ACC112 (cell line): ENCODE measurements at regions not wholly inside any gene's neighbourhood (a gene's known extent, or its start where the extent isn't known, plus 50 kb on each side); places are given as distances from the start of the nearest gene placed in this dataset.

ENCODE experiments used
- H2AFZ ChIP-seq: fragments of 200-600 bp; sonication (generic); one replicate; pipeline ENCODE4 v1.6.0; 2017; ENCODE audit warnings: antibody characterized with exemption, low read length; ENCODE audit not compliant: unreplicated experiment
- H3K27ac ChIP-seq: fragments of 200-600 bp; sonication (generic); 2 replicates; pipeline ENCODE4 v1.5.1; 2014; ENCODE audit warnings: low read depth, mild to moderate bottlenecking, antibody characterized with exemption, low read length, moderate library complexity
- H3K27me3 ChIP-seq: fragments of 200-600 bp; sonication (generic); 2 replicates; pipeline ENCODE4 v1.6.1; 2014; ENCODE audit warnings: mild to moderate bottlenecking, antibody characterized with exemption, low read length, moderate library complexity, mixed read lengths; ENCODE audit not compliant: insufficient read depth
- H3K36me3 ChIP-seq: fragments of 200-600 bp; sonication (generic); 2 replicates; pipeline ENCODE4 v1.6.1; 2016; ENCODE audit warnings: mild to moderate bottlenecking, antibody characterized with exemption, low read length, moderate library complexity, mixed read lengths; ENCODE audit not compliant: insufficient read depth
- H3K4me1 ChIP-seq: fragments of 200-600 bp; sonication (generic); one replicate; pipeline ENCODE4 v1.6.1; 2016; ENCODE audit warnings: low read length, mixed read lengths; ENCODE audit not compliant: insufficient read depth, unreplicated experiment, control insufficient read depth
- H3K4me3 ChIP-seq: fragments of 200-600 bp; sonication (generic); 2 replicates; pipeline ENCODE4 v1.5.1; 2014; ENCODE audit warnings: mild to moderate bottlenecking, low read depth, low read length
- H3K79me2 ChIP-seq: fragments of 200-600 bp; sonication (generic); one replicate; pipeline ENCODE4 v1.6.0; 2016; ENCODE audit warnings: low read length; ENCODE audit not compliant: control insufficient read depth, unreplicated experiment, insufficient read depth

GRCh38 chr3:170705131-170705530 lies 119.3 kb upstream of the SLC7A14 start:
- Histone ChIP-seq H3K4me1 (peaks cover 44% of the 10 kb centered on the region), H3K36me3 (peaks cover 25% of the 10 kb centered on the region), H2AFZ (no peak overlapping the region), H3K79me2 (peaks cover 4% of the 10 kb centered on the region), H3K27ac (no peak overlapping the region), H3K4me3 (no peak overlapping the region), H3K27me3 (no peaks in the 10 kb centered on the region)

DNA sequence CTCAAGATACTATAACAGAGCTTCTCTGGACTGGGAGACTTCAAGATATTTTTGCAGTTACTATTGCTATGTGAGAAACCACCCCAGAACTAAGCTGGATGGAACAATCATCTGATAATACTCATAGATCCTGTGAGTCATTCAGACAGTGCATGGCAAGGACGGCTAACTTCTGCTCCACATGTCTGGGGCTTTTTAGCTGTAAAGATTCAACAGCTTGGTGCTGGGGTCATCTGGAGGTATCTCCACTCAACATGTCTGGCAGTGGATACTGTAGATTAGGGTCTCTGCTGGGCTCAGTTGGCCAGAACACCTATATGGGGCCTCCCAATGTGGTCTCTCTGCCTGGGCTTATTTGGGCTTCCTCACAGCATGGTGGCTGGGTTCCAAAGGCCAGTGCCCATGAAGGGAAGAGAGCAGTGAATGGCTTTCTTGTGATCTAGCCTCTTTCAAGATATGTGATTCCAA lies 117.3 kb upstream of the SLC7A14 start:
- Histone ChIP-seq H3K27me3 (no peaks in the 10 kb centered on the region), H3K4me1 (peaks cover 34% of the 10 kb centered on the region), H3K4me3 (peak overlapping the region; percentile 18; the same call in 1 of the 2 replicates), H2AFZ (peak overlapping the region; percentile 77), H3K27ac (peak overlapping the region; percentile 83), H3K36me3 (peaks cover 16% of the 10 kb centered on the region), H3K79me2 (peaks cover 4% of the 10 kb centered on the region)

GRCh38 chr3:170701696-170702678 lies 116.1 kb upstream of the SLC7A14 start:
- peak overlapping the region; percentile 83 for H3K27ac ChIP-seq
- no peaks in the 10 kb centered on the region for H3K27me3 ChIP-seq
- no peak overlapping the region for H3K4me3 ChIP-seq
- no peak overlapping the region for H2AFZ ChIP-seq
- peaks cover 5% of the 10 kb centered on the region for H3K36me3 ChIP-seq
- no peaks in the 10 kb centered on the region for H3K79me2 ChIP-seq
- peaks cover 26% of the 10 kb centered on the region for H3K4me1 ChIP-seq

DNA sequence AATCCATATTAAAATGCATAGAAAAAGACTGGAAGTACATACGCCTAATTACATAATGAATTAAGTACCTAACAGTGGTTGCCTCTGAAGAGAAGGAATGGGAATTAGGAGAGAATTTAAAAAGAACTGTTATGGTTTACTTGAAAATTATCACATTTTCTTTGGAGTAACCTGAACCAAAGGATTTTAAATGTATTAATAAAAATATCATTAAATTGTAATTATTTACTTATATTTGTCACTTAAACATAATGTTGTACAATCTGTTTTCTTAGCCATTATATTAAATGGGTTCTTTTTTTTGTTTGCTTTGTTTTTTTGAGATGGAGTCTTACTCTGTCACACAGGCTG lies 114.2 kb upstream of the SLC7A14 start:
- Histone ChIP-seq H3K4me1 (peaks cover 32% of the 10 kb centered on the region), H3K4me3 (no peak overlapping the region), H3K36me3 (peaks cover 4% of the 10 kb centered on the region), H3K27me3 (no peaks in the 10 kb centered on the region), H3K79me2 (no peaks in the 10 kb centered on the region), H2AFZ (no peak overlapping the region), H3K27ac (no peak overlapping the region)

DNA sequence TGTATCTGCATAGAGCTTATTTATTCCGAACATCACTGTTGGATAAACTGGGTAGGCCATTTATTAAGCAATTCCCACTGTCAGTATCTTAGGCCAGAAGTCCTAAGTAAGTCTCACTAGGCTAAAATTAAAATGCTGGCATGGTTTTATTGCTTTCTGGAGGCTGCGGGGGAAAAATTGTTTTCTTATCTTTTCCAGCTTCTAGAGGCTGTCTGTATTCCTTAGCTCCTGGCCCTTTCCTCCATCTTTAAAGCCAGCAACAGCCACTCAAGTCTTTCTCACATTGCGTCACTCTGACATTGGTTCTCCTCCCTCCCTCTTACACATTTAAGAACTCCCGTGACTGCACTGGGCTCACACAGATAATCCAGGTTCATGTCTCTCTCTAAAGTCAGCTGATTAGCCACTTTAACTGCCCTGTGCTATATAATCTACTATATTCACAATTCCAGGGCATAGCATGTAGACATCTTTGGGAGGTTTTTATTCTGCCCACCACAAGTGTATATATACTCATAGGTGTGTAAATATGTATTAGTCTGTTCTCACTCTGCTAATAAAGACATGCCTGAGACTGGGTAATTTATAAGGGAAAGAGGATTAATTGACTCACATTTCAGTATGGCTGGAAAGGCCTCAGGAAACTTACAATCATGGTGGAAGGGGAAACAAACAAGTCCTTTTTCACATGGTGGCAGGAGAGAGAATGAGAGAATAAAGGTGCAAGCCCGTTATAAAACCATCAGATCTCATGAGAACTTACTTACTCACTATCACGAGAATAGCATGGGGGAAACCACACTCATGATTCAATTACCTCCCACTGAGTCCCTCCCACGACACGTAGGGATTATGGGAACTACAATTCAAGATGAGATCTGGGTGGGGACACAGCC lies 113.5 kb upstream of the SLC7A14 start:
- H3K27ac ChIP-seq: no peak overlapping the region
- no peaks in the 10 kb centered on the region for H3K27me3 ChIP-seq
- H3K4me1 ChIP-seq: peaks cover 32% of the 10 kb centered on the region
- H3K36me3 ChIP-seq: peaks cover 4% of the 10 kb centered on the region
- no peak overlapping the region for H2AFZ ChIP-seq
- no peak overlapping the region for H3K4me3 ChIP-seq
- H3K79me2 ChIP-seq: no peaks in the 10 kb centered on the region

DNA sequence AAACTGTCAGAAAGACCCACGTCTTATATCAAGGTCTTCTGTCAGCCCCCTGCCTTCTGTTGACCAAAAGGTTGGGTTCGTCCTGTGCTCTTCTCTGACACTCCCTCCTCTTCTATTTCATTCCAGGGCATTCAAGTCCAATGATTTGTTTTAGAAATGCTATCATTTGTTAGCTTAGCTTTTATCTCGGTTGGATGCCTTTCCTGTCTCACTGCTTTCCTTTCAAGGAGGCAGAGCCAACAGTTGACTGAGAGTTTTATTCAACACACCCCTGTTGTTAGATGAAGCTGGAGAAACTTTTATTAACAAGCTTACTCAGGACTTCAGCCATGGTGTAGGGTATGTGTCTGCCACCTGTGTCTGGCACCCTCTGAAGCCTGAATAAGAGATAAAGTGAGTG lies 112.0 kb upstream of the SLC7A14 start:
- no peaks in the 10 kb centered on the region for H3K27me3 ChIP-seq
- peaks cover 26% of the 10 kb centered on the region for H3K4me1 ChIP-seq
- H2AFZ ChIP-seq: no peak overlapping the region
- H3K79me2 ChIP-seq: no peaks in the 10 kb centered on the region
- H3K27ac ChIP-seq: no peak overlapping the region
- no peak overlapping the region for H3K4me3 ChIP-seq
- peaks cover 4% of the 10 kb centered on the region for H3K36me3 ChIP-seq

GRCh38 chr3:170697131-170697530 lies 111.3 kb upstream of the SLC7A14 start:
- Histone ChIP-seq H3K27ac (no peak overlapping the region), H3K79me2 (no peaks in the 10 kb centered on the region), H3K4me1 (peaks cover 26% of the 10 kb centered on the region)

GRCh38 chr3:170695486-170696064 lies 109.7 kb upstream of the SLC7A14 start:
- Histone ChIP-seq H3K79me2 (no peaks in the 10 kb centered on the region), H2AFZ (no peak overlapping the region), H3K27ac (no peak overlapping the region), H3K36me3 (peaks cover 6% of the 10 kb centered on the region; the same call in 1 of the 2 replicates), H3K4me3 (no peak overlapping the region), H3K27me3 (no peaks in the 10 kb centered on the region), H3K4me1 (peaks cover 24% of the 10 kb centered on the region)

More at GRCh38 chr3:170697131-170697530, 111.3 kb upstream of the SLC7A14 start:
- Histone ChIP-seq H3K27me3 (no peaks in the 10 kb centered on the region), H3K36me3 (peaks cover 7% of the 10 kb centered on the region), H2AFZ (no peak overlapping the region), H3K4me3 (no peak overlapping the region)

GRCh38 chr3:170692720-170693119 lies 106.8 kb upstream of the SLC7A14 start:
- H2AFZ ChIP-seq: no peak overlapping the region
- H3K4me1 ChIP-seq: peaks cover 39% of the 10 kb centered on the region
- H3K4me3 ChIP-seq: no peak overlapping the region
- no peaks in the 10 kb centered on the region for H3K79me2 ChIP-seq
- H3K27me3 ChIP-seq: no peaks in the 10 kb centered on the region
- no peak overlapping the region for H3K27ac ChIP-seq
- peaks cover 6% of the 10 kb centered on the region; the same call in 1 of the 2 replicates for H3K36me3 ChIP-seq

DNA sequence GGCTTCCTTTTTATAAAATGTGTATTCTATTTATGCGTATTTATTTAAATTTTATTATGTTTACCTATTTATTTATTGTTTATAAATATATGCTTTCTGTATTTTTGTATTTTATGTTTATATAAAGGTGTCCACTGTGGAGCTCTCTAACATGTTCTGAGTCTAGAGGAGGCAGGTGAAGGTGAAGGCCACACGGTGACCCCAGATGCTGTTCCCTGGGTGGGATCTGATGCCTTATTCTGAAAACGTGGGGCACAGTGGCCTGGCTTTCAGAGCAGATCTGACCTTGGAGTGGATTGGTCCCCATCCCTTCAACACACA lies 104.7 kb upstream of the SLC7A14 start:
- no peak overlapping the region; the same call in 1 of the 2 replicates for H3K27ac ChIP-seq
- peaks cover 32% of the 10 kb centered on the region for H3K4me1 ChIP-seq
- H3K27me3 ChIP-seq: no peaks in the 10 kb centered on the region
- no peak overlapping the region for H3K4me3 ChIP-seq
- no peaks in the 10 kb centered on the region for H3K79me2 ChIP-seq
- peaks cover 6% of the 10 kb centered on the region; the same call in 1 of the 2 replicates for H3K36me3 ChIP-seq
- H2AFZ ChIP-seq: no peak overlapping the region
